H1 (cell line): ENCODE measurements at regions not wholly inside any gene's neighbourhood (a gene's known extent, or its start where the extent isn't known, plus 50 kb on each side); places are given as distances from the start of the nearest gene placed in this dataset.

Experiments used
- BRCA1 ChIP-seq: IDR thresholded peaks from 2 replicates; pipeline ENCODE4 v1.6.1; 2012; ENCODE audit warnings: low read depth, low read length, improper control_type of control experiment
- PHF8 ChIP-seq: fragments of 200-600 bp; sonication (generic); conservative IDR thresholded peaks from 2 replicates; pipeline ENCODE4 v1.7.1; 2012; ENCODE audit warnings: low read depth, mild to moderate bottlenecking, inconsistent platforms, low read length, moderate library complexity
- POU5F1 ChIP-seq: IDR thresholded peaks from 2 replicates; pipeline ENCODE4 v1.6.1; 2011; ENCODE audit warnings: low read depth, mild to moderate bottlenecking, low read length, moderate library complexity
- SIRT6 ChIP-seq: IDR thresholded peaks from one replicate; pipeline ENCODE4 v1.7.1; 2012; ENCODE audit warnings: low read length, inconsistent platforms
- SP1 ChIP-seq: IDR thresholded peaks from 2 replicates; pipeline ENCODE4 v1.6.1; 2011; ENCODE audit warnings: low read depth, low read length
- TEAD4 ChIP-seq: IDR thresholded peaks from 2 replicates; pipeline ENCODE4 v1.6.1; 2012; ENCODE audit warnings: low read depth, low read length, inconsistent platforms, mixed read lengths
- TF ChIP-seq, protein P1 (sequence below): fragments of 300-600 bp; sonication (generic); IDR thresholded peaks from 2 replicates; pipeline ENCODE4 v1.7.1; 2012; ENCODE audit warnings: low read length, moderate library complexity, mild to moderate bottlenecking, inconsistent platforms; ENCODE audit not compliant: insufficient replicate concordance
- TF ChIP-seq, protein P2 (sequence below): IDR thresholded peaks from 2 replicates; pipeline ENCODE4 v1.6.1; 2012; ENCODE audit warnings: inconsistent platforms

DNA sequence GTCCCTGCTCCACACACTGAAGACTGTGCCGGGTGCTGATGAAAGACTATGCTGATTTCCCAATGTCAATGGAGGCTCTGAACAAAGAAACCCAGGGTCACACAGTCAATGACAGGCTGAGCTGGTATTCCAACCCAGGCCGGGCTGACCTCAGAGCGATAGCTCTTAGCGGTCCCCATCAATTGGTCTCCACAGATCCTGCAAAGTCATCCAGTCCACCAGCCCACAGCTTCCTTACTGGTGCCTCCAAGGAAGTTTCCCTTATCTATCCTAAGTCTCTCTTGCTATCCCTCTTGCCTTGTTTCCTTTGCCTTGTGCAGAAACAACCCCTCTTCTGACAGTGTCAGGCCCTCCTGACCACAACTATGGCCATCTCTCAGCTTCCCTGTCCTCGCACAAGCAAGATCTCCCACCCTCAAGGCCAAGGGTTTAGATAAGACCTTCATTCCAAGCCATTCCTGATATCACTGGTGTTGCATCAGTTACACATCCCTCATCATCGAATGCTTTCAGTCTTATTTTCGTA is 52.7 kb upstream of the KSR1 start (continued):
- TF ChIP-seq, protein P1, sequence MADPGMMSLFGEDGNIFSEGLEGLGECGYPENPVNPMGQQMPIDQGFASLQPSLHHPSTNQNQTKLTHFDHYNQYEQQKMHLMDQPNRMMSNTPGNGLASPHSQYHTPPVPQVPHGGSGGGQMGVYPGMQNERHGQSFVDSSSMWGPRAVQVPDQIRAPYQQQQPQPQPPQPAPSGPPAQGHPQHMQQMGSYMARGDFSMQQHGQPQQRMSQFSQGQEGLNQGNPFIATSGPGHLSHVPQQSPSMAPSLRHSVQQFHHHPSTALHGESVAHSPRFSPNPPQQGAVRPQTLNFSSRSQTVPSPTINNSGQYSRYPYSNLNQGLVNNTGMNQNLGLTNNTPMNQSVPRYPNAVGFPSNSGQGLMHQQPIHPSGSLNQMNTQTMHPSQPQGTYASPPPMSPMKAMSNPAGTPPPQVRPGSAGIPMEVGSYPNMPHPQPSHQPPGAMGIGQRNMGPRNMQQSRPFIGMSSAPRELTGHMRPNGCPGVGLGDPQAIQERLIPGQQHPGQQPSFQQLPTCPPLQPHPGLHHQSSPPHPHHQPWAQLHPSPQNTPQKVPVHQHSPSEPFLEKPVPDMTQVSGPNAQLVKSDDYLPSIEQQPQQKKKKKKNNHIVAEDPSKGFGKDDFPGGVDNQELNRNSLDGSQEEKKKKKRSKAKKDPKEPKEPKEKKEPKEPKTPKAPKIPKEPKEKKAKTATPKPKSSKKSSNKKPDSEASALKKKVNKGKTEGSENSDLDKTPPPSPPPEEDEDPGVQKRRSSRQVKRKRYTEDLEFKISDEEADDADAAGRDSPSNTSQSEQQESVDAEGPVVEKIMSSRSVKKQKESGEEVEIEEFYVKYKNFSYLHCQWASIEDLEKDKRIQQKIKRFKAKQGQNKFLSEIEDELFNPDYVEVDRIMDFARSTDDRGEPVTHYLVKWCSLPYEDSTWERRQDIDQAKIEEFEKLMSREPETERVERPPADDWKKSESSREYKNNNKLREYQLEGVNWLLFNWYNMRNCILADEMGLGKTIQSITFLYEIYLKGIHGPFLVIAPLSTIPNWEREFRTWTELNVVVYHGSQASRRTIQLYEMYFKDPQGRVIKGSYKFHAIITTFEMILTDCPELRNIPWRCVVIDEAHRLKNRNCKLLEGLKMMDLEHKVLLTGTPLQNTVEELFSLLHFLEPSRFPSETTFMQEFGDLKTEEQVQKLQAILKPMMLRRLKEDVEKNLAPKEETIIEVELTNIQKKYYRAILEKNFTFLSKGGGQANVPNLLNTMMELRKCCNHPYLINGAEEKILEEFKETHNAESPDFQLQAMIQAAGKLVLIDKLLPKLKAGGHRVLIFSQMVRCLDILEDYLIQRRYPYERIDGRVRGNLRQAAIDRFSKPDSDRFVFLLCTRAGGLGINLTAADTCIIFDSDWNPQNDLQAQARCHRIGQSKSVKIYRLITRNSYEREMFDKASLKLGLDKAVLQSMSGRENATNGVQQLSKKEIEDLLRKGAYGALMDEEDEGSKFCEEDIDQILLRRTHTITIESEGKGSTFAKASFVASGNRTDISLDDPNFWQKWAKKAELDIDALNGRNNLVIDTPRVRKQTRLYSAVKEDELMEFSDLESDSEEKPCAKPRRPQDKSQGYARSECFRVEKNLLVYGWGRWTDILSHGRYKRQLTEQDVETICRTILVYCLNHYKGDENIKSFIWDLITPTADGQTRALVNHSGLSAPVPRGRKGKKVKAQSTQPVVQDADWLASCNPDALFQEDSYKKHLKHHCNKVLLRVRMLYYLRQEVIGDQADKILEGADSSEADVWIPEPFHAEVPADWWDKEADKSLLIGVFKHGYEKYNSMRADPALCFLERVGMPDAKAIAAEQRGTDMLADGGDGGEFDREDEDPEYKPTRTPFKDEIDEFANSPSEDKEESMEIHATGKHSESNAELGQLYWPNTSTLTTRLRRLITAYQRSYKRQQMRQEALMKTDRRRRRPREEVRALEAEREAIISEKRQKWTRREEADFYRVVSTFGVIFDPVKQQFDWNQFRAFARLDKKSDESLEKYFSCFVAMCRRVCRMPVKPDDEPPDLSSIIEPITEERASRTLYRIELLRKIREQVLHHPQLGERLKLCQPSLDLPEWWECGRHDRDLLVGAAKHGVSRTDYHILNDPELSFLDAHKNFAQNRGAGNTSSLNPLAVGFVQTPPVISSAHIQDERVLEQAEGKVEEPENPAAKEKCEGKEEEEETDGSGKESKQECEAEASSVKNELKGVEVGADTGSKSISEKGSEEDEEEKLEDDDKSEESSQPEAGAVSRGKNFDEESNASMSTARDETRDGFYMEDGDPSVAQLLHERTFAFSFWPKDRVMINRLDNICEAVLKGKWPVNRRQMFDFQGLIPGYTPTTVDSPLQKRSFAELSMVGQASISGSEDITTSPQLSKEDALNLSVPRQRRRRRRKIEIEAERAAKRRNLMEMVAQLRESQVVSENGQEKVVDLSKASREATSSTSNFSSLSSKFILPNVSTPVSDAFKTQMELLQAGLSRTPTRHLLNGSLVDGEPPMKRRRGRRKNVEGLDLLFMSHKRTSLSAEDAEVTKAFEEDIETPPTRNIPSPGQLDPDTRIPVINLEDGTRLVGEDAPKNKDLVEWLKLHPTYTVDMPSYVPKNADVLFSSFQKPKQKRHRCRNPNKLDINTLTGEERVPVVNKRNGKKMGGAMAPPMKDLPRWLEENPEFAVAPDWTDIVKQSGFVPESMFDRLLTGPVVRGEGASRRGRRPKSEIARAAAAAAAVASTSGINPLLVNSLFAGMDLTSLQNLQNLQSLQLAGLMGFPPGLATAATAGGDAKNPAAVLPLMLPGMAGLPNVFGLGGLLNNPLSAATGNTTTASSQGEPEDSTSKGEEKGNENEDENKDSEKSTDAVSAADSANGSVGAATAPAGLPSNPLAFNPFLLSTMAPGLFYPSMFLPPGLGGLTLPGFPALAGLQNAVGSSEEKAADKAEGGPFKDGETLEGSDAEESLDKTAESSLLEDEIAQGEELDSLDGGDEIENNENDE = no peak
- TF ChIP-seq, protein P2, sequence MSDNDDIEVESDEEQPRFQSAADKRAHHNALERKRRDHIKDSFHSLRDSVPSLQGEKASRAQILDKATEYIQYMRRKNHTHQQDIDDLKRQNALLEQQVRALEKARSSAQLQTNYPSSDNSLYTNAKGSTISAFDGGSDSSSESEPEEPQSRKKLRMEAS = no peak
- TF ChIP-seq SP1 (no peak), BRCA1 (no peak), POU5F1 (no peak), PHF8 (no peak), SIRT6 (no peak), TEAD4 (no peak)
- TF ChIP-seq, all 59 proteins: peak for 0
